ENCODE measurements at regions not wholly inside any gene's neighbourhood (a gene's known extent, or its start where the extent isn't known, plus 50 kb on each side); places are given as distances from the start of the nearest gene placed in this dataset.

- Histone ChIP-seq H2BK15ac (ENCODE audit: low read length) (no peak overlapping the region), H2AFZ (ENCODE audit: low read length) (no peak overlapping the region), H4K8ac (ENCODE audit: extremely low read depth, insufficient read depth, low read length) (peak overlapping the region; percentile 32; the same call in 1 of the 2 replicates), H3K23me2 (ENCODE audit: low read depth, low read length) (no peaks in the 10 kb centered on the region), H3K36me3 (ENCODE audit: control insufficient read depth in 2 of 4, insufficient read depth in 4 of 4, low read length in 3 of 4) (no peaks in the 10 kb centered on the region), H3K79me2 (ENCODE audit: control insufficient read depth in 1 of 2, insufficient read depth in 2 of 2, low read length in 2 of 2) (no peaks in the 10 kb centered on the region), H3K56ac (replicated peaks; ENCODE audit: insufficient read length, low read depth, low read length) (no peak overlapping the region), H2BK20ac (ENCODE audit: low read length) (no peak overlapping the region), H2BK5ac (ENCODE audit: low read depth, low read length) (no peak overlapping the region), H4K20me1 (replicated peaks in 1 of 2; ENCODE audit: control insufficient read depth in 1 of 2, insufficient read depth in 2 of 2, low read length in 2 of 2) (no peaks in the 10 kb centered on the region), H2BK120ac (replicated peaks; ENCODE audit: low read depth, low read length) (no peak overlapping the region), H4K5ac (ENCODE audit: insufficient read length, low read depth, low read length) (no peak overlapping the region), H3K9me3 (ENCODE audit: insufficient read depth in 2 of 2, low read depth in 1 of 2, low read length in 1 of 2) (no peaks in the 10 kb centered on the region), H3K4ac (replicated peaks; ENCODE audit: insufficient read length, low read depth, low read length) (no peak overlapping the region), H3K27me3 (replicated peaks in 1 of 4; ENCODE audit: control insufficient read depth in 3 of 4, extremely low read depth in 1 of 4, insufficient read depth in 3 of 4, low read length in 3 of 4) (no peaks in the 10 kb centered on the region), H3K79me1 (ENCODE audit: low read depth, low read length) (no peaks in the 10 kb centered on the region), H3K27ac (ENCODE audit: low read depth, low read length) (no peak overlapping the region), H3K9ac (replicated peaks in 1 of 4; ENCODE audit: extremely low read depth in 1 of 4, low read depth in 3 of 4, low read length in 3 of 4) (no peak overlapping the region), H3K18ac (ENCODE audit: extremely low read depth, low read length) (no peak overlapping the region), H2AK5ac (ENCODE audit: low read depth, low read length) (no peak overlapping the region), H2BK12ac (ENCODE audit: low read depth, low read length) (no peak overlapping the region), H3K14ac (ENCODE audit: insufficient read length) (no peak overlapping the region), H4K91ac (replicated peaks; ENCODE audit: insufficient read length, low read length) (no peak overlapping the region), H3K4me1 (replicated peaks in 1 of 4; ENCODE audit: control insufficient read depth in 3 of 4, insufficient read depth in 4 of 4, low read length in 3 of 4) (no peaks in the 10 kb centered on the region; a peak in 1 of 7 replicates), H3K4me3 (ENCODE audit: extremely low read depth in 1 of 4, insufficient read depth in 2 of 4, low read depth in 3 of 4, low read length in 4 of 4) (no peak overlapping the region), H3K4me2 (ENCODE audit: insufficient read depth in 1 of 2, low read depth in 2 of 2, low read length in 2 of 2) (no peak overlapping the region), H3K23ac (ENCODE audit: insufficient read length) (no peak overlapping the region)
- DNase-seq (ENCODE audit: low read depth in 1 of 2, low spot score in 2 of 2) (peak in 1 of 2 experiments; percentile 20), FAIRE-seq (no peak)
- TF ChIP-seq POLR2AphosphoS5 (IDR thresholded peaks at IDR 0.05; ENCODE audit: low read depth, low read length) (no peak), CHD2 (IDR thresholded peaks at IDR 0.05; ENCODE audit: low read length) (no peak), NANOG (IDR thresholded peaks at IDR 0.05; ENCODE audit: insufficient read depth, low read depth, low read length, poor library complexity, severe bottlenecking) (no peak), RAD21 (IDR thresholded peaks at IDR 0.05 in 1 of 2, conservative IDR thresholded peaks at IDR 0.05 in 1 of 2; ENCODE audit: low read depth in 2 of 2, low read length in 2 of 2) (no peak), SP1 (IDR thresholded peaks at IDR 0.05; ENCODE audit: low read depth, low read length) (no peak), E2F6 (IDR thresholded peaks at IDR 0.05) (no peak), BRCA1 (IDR thresholded peaks at IDR 0.05; ENCODE audit: low read depth, low read length) (no peak), ATF2 (IDR thresholded peaks at IDR 0.05; ENCODE audit: low read length) (no peak)
- 77% methylated on average over 7 of the region's 8 CpGs; no CpG with 5 or more reads in 1 of the 2 experiments for WGBS, 2 experiments (ENCODE audit: extremely low coverage in 1 of 2, insufficient coverage in 1 of 2, insufficient read length in 1 of 2, insufficient replicate concordance in 2 of 2, low coverage in 1 of 2, low lambda C conversion rate in 2 of 2, missing lambda C conversion rate in 1 of 2)
- CTCF ChIA-PET (ENCODE audit: partially characterized antibody): interaction anchor here (1.2 to 1.5 kb wide), 2 partner anchors 56 to 83 kb away, joined by 3 read pairs; no protein-coding TSS in a partner anchor
- POLR2A ChIA-PET (ENCODE audit: partially characterized antibody): no interaction called here
Measured at GRCh38 chr7:46212425-46213153, 291.5 kb upstream of the IGFBP3 start.

Data from H1 (cell line).